WTC11 (cell line): ENCODE measurements at regions not wholly inside any gene's neighbourhood (a gene's known extent, or its start where the extent isn't known, plus 50 kb on each side); places are given as distances from the start of the nearest gene placed in this dataset.
A peak's percentile ranks its signal among the peaks of the same experiment; 100 is the strongest.

Experiments
- ATAC-seq: fragments of 200-7000 bp; cut with Tn5 transposase; 2 replicates; pipeline ENCODE4 v1.10.0; 2021; ENCODE audit warnings: mild to moderate bottlenecking, moderate library complexity
- CTCF ChIA-PET: fragments of 300-600 bp; sonication (Branson Sonifier 250); formaldehyde crosslinking; loops from one replicate; lab custom pipeline; 2021; ENCODE audit warnings: antibody characterized with exemption; lab: Charles Lee
- POLR2A ChIA-PET: fragments of 350-600 bp; sonication (Branson Sonifier 250); formaldehyde crosslinking; loops from one replicate; lab custom pipeline; 2021; ENCODE audit warnings: antibody characterized with exemption; lab: Charles Lee
- DNase-seq: peaks from one replicate; pipeline ENCODE4 v3.0.0; 2021; ENCODE audit warnings: low spot score
- H3K27ac Mint-ChIP-seq: 2 replicates; pipeline ENCODE4 v1.8.0; 2021; ENCODE audit warnings: mixed read lengths
- H3K27me3 Mint-ChIP-seq: 2 replicates; pipeline ENCODE4 v1.8.0; 2021; ENCODE audit warnings: low read depth, mild to moderate bottlenecking, moderate library complexity, mixed read lengths
- H3K36me3 Mint-ChIP-seq: 2 replicates; pipeline ENCODE4 v1.8.0; 2021; ENCODE audit warnings: mixed read lengths
- H3K4me1 Mint-ChIP-seq: 2 replicates; pipeline ENCODE4 v1.8.0; 2022; ENCODE audit warnings: mixed read lengths
- H3K4me3 Mint-ChIP-seq: 2 replicates; pipeline ENCODE4 v1.8.0; 2021; ENCODE audit warnings: mild to moderate bottlenecking, moderate library complexity, mixed read lengths
- H3K9me3 Mint-ChIP-seq: 2 replicates; pipeline ENCODE4 v1.8.0; 2021; ENCODE audit warnings: mixed read lengths
- ATF3 ChIP-seq: sonication (generic); formaldehyde crosslinking; conservative IDR thresholded peaks from 2 replicates; pipeline ENCODE4 v1.8.1; 2022; ENCODE audit warnings: mild to moderate bottlenecking, missing genetic modification reagents
- ATF6 ChIP-seq: sonication (generic); formaldehyde crosslinking; IDR thresholded peaks from 2 replicates; pipeline ENCODE4 v1.8.1; 2023; ENCODE audit warnings: mild to moderate bottlenecking, missing genetic modification reagents
- CREB1 ChIP-seq: sonication (generic); formaldehyde crosslinking; IDR thresholded peaks from 2 replicates; pipeline ENCODE4 v1.8.0; 2023; ENCODE audit warnings: mild to moderate bottlenecking, missing genetic modification reagents
- FOXK1 ChIP-seq: sonication (generic); formaldehyde crosslinking; IDR thresholded peaks from 2 replicates; pipeline ENCODE4 v1.8.0; 2022; ENCODE audit warnings: mild to moderate bottlenecking, moderate library complexity, missing genetic modification reagents
- FOXP1 ChIP-seq: sonication (generic); formaldehyde crosslinking; IDR thresholded peaks from 2 replicates; pipeline ENCODE4 v1.8.0; 2022; ENCODE audit warnings: missing genetic modification reagents, mild to moderate bottlenecking, moderate library complexity, borderline replicate concordance
- GTF2I ChIP-seq: fragments of 250-450 bp; sonication (Bioruptor Pico); conservative IDR thresholded peaks from 2 replicates; pipeline ENCODE4 v1.4.0; 2021; ENCODE audit warnings: mild to moderate bottlenecking
- HMGA2 ChIP-seq: fragments of 250-450 bp; sonication (Bioruptor Pico); IDR thresholded peaks from 2 replicates; pipeline ENCODE4 v1.4.0; 2021; ENCODE audit warnings: mild to moderate bottlenecking, moderate library complexity
- KAT7 ChIP-seq: sonication (generic); formaldehyde crosslinking; IDR thresholded peaks from 2 replicates; pipeline ENCODE4 v1.8.1; 2023; ENCODE audit warnings: missing genetic modification reagents, mild to moderate bottlenecking, borderline replicate concordance
- NFYB ChIP-seq: sonication (generic); formaldehyde crosslinking; conservative IDR thresholded peaks from 2 replicates; pipeline ENCODE4 v1.8.0; 2022; ENCODE audit warnings: low read depth, missing genetic modification reagents
- PRRX2 ChIP-seq: fragments of 250-450 bp; sonication (Bioruptor Pico); IDR thresholded peaks from 2 replicates; pipeline ENCODE4 v1.8.0; 2021; ENCODE audit warnings: mild to moderate bottlenecking
- RELA ChIP-seq: sonication (generic); formaldehyde crosslinking; IDR thresholded peaks from 2 replicates; pipeline ENCODE4 v1.8.1; 2022; ENCODE audit warnings: missing genetic modification reagents, mild to moderate bottlenecking, borderline replicate concordance
- SMAD4 ChIP-seq: sonication (generic); formaldehyde crosslinking; IDR thresholded peaks from 2 replicates; pipeline ENCODE4 v1.8.0; 2022; ENCODE audit warnings: mild to moderate bottlenecking, missing genetic modification reagents
- TCF7 ChIP-seq: sonication (generic); formaldehyde crosslinking; IDR thresholded peaks from 2 replicates; pipeline ENCODE4 v1.8.0; 2022; ENCODE audit warnings: mild to moderate bottlenecking, low read depth, missing genetic modification reagents, moderate library complexity
- TP53 ChIP-seq: sonication (generic); formaldehyde crosslinking; IDR thresholded peaks from 2 replicates; pipeline ENCODE4 v1.8.1; 2023; ENCODE audit warnings: mild to moderate bottlenecking, missing genetic modification reagents
- ZNF219 ChIP-seq: sonication (generic); formaldehyde crosslinking; IDR thresholded peaks from 2 replicates; pipeline ENCODE4 v1.8.0; 2023; ENCODE audit warnings: missing genetic modification reagents, mild to moderate bottlenecking, borderline replicate concordance
- ZNF317 ChIP-seq: sonication (generic); formaldehyde crosslinking; IDR thresholded peaks from 2 replicates; pipeline ENCODE4 v1.8.1; 2023; ENCODE audit warnings: low read depth, mild to moderate bottlenecking, moderate library complexity, missing genetic modification reagents, borderline replicate concordance
- ZNF512 ChIP-seq: sonication (generic); formaldehyde crosslinking; IDR thresholded peaks from 2 replicates; pipeline ENCODE4 v1.8.1; 2022; ENCODE audit warnings: missing genetic modification reagents, borderline replicate concordance
- TF ChIP-seq, protein P1 (sequence below): sonication (generic); formaldehyde crosslinking; IDR thresholded peaks from 2 replicates; pipeline ENCODE4 v1.8.0; 2023; ENCODE audit warnings: mild to moderate bottlenecking, missing genetic modification reagents
- TF ChIP-seq, protein P2 (sequence below): fragments of 250-450 bp; sonication (Bioruptor Pico); IDR thresholded peaks from 2 replicates; pipeline ENCODE4 v1.9.0; 2021; ENCODE audit warnings: moderate library complexity, mild to moderate bottlenecking, inconsistent platforms, borderline replicate concordance
- TF ChIP-seq, protein P3 (sequence below): sonication (generic); formaldehyde crosslinking; IDR thresholded peaks from 2 replicates; pipeline ENCODE4 v1.8.0; 2023; ENCODE audit warnings: missing genetic modification reagents

DNA sequence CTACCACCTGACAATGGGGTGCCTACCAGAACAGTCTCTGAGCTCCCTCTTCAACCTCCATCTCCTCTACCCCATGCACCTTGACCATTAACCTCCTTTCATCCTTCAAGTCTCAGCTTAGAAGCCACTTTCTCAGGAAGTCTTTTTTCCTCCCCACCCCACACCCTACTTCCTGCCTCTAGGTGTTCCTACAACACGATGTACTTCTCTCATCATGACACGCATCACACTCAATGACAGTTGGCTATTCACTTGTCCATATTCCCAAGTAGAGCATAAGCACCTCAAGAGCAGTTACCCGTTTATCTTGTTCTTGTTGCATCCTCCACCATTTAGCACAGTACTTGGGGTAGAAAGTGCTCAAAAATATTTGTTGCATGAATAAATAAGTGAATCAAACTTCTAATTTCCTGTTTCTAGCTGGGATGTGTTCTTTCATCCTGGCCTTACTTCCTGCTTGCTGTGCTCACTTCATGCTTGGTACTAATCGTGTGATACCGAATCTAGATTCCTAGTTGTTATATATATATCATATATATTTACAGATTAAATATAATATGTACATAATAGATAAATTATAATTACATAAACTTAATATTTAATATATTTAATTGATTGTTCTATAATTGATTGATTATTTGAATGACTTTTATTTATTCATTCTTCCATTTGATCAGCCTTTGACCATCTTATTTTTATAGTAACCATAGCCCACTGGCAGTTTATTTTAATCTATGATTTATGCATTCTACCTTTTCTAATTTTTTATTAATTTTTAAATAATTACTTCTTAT, 177.5 kb upstream of the TMEM45B start:
- Mint-ChIP-seq H3K4me3 (no peak overlapping the region), H3K9me3 (0 out of 2 replicates have a peak, but pooled peaks cover 4% of the 10 kb centered on the region), H3K36me3 (no peaks in the 10 kb centered on the region), H3K27me3 (no peaks in the 10 kb centered on the region), H3K4me1 (no peaks in the 10 kb centered on the region), H3K27ac (no peak overlapping the region)
- ChIA-PET CTCF (no interaction called here), POLR2A (interaction anchor here (0.6 kb wide), 1 partner anchor 100 kb away, joined by 3 read pairs; no protein-coding TSS in a partner anchor)
- ATAC-seq (no peak), DNase-seq (no peak)
- peak; percentile 94 for TF ChIP-seq HMGA2 (CRISPR knock-in tag)
- no peak for TF ChIP-seq FOXP1 (CRISPR knock-in tag)

GRCh38 chr11:129639300-129639699, 176.3 kb upstream of the TMEM45B start:
- Mint-ChIP-seq H3K27me3 (no peaks in the 10 kb centered on the region), H3K4me1 (no peaks in the 10 kb centered on the region), H3K36me3 (no peaks in the 10 kb centered on the region), H3K4me3 (no peak overlapping the region), H3K27ac (no peak overlapping the region), H3K9me3 (0 out of 2 replicates have a peak, but pooled peaks cover 4% of the 10 kb centered on the region)
- ATAC-seq: no peak
- DNase-seq: no peak
- ChIA-PET CTCF (interaction anchor here (1.0 kb wide), 1 partner anchor 56 kb away, joined by 6 read pairs; no protein-coding TSS in a partner anchor), POLR2A (no interaction called here)
- TF ChIP-seq SMAD4 (CRISPR knock-in tag) (no peak), TP53 (CRISPR knock-in tag) (no peak), RELA (CRISPR knock-in tag) (no peak), KAT7 (CRISPR knock-in tag) (no peak), TCF7 (CRISPR knock-in tag) (no peak), CREB1 (CRISPR knock-in tag) (no peak), ZNF219 (no peak), FOXP1 (CRISPR knock-in tag) (no peak), ZNF317 (CRISPR knock-in tag) (no peak), NFYB (no peak), ATF6 (CRISPR knock-in tag) (no peak)
- TF ChIP-seq, protein P1, sequence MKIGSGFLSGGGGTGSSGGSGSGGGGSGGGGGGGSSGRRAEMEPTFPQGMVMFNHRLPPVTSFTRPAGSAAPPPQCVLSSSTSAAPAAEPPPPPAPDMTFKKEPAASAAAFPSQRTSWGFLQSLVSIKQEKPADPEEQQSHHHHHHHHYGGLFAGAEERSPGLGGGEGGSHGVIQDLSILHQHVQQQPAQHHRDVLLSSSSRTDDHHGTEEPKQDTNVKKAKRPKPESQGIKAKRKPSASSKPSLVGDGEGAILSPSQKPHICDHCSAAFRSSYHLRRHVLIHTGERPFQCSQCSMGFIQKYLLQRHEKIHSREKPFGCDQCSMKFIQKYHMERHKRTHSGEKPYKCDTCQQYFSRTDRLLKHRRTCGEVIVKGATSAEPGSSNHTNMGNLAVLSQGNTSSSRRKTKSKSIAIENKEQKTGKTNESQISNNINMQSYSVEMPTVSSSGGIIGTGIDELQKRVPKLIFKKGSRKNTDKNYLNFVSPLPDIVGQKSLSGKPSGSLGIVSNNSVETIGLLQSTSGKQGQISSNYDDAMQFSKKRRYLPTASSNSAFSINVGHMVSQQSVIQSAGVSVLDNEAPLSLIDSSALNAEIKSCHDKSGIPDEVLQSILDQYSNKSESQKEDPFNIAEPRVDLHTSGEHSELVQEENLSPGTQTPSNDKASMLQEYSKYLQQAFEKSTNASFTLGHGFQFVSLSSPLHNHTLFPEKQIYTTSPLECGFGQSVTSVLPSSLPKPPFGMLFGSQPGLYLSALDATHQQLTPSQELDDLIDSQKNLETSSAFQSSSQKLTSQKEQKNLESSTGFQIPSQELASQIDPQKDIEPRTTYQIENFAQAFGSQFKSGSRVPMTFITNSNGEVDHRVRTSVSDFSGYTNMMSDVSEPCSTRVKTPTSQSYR (CRISPR knock-in tag): no peak
- TF ChIP-seq, protein P2, sequence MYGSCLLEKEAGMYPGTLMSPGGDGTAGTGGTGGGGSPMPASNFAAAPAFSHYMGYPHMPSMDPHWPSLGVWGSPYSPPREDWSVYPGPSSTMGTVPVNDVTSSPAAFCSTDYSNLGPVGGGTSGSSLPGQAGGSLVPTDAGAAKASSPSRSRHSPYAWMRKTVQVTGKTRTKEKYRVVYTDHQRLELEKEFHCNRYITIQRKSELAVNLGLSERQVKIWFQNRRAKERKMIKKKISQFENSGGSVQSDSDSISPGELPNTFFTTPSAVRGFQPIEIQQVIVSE (CRISPR knock-in tag): no peak

DNA sequence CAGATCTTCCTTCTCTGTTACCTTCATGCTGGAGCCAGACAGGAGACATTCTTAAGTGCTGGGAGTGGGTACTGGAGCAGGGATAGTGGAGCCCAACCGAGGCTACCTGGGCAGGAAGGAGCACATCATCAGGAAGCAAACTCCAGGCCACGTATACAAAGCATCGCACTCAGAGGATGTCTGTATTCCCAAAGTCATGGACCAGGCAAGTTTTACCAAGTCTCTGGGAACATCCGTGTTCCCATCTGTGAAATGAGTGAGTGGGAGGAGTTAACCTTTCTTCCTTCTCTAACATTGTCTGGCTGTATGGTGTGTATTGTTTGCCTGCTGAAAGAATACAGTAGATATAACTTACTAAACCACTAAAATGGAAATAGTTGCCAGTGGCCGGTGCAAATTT, 175.0 kb upstream of the TMEM45B start:
- Mint-ChIP-seq H3K4me3 (no peak overlapping the region), H3K27ac (no peak overlapping the region), H3K36me3 (no peaks in the 10 kb centered on the region), H3K4me1 (no peaks in the 10 kb centered on the region), H3K27me3 (no peaks in the 10 kb centered on the region), H3K9me3 (0 out of 2 replicates have a peak, but pooled peaks cover 4% of the 10 kb centered on the region)
- DNase-seq: no peak
- CTCF ChIA-PET: no interaction called here
- POLR2A ChIA-PET: no interaction called here
- ATAC-seq: no peak
- TF ChIP-seq ZNF219 (no peak), ATF3 (no peak), FOXK1 (CRISPR knock-in tag) (no peak), PRRX2 (CRISPR knock-in tag) (no peak), ZNF512 (CRISPR knock-in tag) (no peak), GTF2I (CRISPR knock-in tag) (no peak)
- TF ChIP-seq, protein P3, sequence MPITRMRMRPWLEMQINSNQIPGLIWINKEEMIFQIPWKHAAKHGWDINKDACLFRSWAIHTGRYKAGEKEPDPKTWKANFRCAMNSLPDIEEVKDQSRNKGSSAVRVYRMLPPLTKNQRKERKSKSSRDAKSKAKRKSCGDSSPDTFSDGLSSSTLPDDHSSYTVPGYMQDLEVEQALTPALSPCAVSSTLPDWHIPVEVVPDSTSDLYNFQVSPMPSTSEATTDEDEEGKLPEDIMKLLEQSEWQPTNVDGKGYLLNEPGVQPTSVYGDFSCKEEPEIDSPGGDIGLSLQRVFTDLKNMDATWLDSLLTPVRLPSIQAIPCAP (CRISPR knock-in tag): no peak
